HL-60 (cell line): ENCODE measurements at regions not wholly inside any gene's neighbourhood (a gene's known extent, or its start where the extent isn't known, plus 50 kb on each side); places are given as distances from the start of the nearest gene placed in this dataset.

Experiments used
- POLR2AphosphoS5 ChIP-seq: IDR thresholded peaks from 2 replicates; pipeline ENCODE4 v1.6.1; 2012; ENCODE audit warnings: low read depth
- TF ChIP-seq, protein P1 (sequence below): IDR thresholded peaks from one replicate; pipeline ENCODE4 v1.5.1; 2011; ENCODE audit warnings: low read length, control low read depth, inconsistent platforms; ENCODE audit not compliant: insufficient read depth

DNA sequence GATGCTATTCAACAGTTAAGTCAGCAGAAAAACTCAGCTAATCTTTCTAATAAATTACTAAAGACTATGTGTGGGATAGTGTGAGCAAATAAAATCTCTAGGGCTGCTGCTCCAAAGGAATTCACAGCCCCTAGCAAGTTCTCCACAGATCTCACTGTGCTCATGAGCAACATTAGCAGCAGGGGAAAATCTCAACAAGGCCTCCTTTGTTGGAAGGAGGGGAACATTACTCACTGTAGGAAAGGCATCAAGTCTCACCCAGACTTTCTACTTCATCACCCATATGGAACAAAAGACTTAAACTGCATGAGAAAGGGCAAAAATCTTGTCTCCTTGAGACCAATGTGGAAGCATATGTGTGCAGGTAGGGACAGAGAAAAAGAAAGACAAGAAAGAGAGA, 726.4 kb upstream of the SLC35B3 start:
- TF ChIP-seq, protein P1, sequence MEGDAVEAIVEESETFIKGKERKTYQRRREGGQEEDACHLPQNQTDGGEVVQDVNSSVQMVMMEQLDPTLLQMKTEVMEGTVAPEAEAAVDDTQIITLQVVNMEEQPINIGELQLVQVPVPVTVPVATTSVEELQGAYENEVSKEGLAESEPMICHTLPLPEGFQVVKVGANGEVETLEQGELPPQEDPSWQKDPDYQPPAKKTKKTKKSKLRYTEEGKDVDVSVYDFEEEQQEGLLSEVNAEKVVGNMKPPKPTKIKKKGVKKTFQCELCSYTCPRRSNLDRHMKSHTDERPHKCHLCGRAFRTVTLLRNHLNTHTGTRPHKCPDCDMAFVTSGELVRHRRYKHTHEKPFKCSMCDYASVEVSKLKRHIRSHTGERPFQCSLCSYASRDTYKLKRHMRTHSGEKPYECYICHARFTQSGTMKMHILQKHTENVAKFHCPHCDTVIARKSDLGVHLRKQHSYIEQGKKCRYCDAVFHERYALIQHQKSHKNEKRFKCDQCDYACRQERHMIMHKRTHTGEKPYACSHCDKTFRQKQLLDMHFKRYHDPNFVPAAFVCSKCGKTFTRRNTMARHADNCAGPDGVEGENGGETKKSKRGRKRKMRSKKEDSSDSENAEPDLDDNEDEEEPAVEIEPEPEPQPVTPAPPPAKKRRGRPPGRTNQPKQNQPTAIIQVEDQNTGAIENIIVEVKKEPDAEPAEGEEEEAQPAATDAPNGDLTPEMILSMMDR, result no peak
- TF ChIP-seq POLR2AphosphoS5, result no peak
